Embryonic facial prominence (tissue), 1 donor: ENCODE measurements at regions not wholly inside any gene's neighbourhood (a gene's known extent, or its start where the extent isn't known, plus 50 kb on each side); places are given as distances from the start of the nearest gene placed in this dataset.
A peak's percentile ranks its signal among the peaks of the same experiment; 100 is the strongest.

ENCODE experiments used
- DNase-seq: peaks from one replicate; pipeline ENCODE4 v3.0.0-alpha.2; 2016; ENCODE audit errors: extremely low spot score

DNA sequence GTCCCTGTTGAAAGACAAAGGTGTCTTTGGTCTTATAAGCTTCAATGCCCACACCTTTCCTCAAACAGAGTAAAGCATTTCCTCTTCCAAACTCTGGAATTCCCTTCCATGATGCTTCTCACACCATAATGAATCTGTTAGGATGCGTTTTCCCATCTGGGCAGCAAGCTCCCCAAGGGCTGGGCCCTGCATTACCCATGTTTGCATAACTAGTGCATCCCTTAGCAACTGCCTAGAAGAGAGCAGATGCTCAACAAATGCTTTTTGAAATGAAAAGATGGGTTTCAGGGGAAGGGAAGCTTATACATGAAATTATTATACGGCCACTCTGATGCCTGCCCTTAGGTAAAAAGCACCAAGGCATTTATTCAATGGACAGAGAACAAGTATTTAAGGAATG, 124.5 kb upstream of the CCL2 start:
- DNase-seq: no peak

DNA sequence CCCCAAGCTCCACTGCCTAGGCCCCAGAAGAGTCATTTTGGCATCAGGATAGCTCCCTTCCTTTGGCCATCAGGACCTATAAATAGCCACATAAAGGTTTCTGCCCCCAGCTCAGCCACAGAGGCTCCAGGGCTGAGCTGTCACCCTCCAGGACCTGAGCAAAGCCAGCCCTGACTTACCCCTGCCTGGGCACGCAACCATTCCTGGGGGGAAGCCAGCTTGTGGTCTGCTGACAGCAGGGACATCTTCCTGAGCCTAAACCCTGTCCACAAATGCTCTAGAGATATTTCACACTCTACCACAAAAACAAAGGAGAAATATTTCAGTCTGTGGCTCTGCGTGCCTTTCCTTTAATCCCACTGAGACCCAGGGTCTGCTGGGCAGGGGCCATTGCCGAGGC, 123.7 kb upstream of the CCL2 start:
- no peak for DNase-seq

DNA sequence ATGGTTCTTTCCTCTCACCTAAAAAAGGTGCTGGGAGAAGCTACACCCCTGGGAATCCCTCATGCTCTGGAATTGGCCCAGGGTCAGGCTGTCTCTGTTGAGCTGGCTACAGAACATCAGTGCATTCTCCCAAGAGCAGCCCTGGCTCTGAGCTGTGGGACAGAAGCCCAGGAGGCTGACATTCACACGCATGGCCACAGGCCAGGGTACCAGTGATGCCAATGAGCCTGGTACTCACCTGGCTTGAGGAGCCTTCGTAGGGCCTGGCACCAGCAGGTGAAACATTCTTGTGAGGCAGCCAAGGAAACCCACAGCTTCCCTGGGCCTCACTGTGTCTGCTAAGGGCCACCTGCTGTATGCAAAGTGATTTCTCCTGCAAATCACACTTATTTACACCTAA, 121.7 kb upstream of the CCL2 start:
- DNase-seq: no peak

DNA sequence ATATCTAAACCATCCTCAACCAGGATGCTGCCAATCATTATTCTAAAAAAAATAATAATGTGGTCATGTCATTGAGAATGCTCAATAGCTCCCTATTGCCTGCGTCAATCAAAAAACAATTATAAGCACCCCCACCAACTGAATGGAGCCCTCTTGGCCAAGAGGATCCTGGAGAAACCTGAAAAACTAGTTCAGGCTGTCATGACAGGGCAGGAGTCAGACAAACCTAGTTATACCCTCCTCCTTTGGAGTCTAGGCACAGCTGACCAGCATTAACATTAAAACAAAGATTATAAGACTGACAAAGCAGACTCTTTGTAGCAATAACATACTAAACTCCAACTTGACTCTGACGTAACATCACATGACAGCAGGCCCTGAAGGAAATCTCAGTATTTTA, 119.2 kb upstream of the CCL2 start:
- DNase-seq: no peak

DNA sequence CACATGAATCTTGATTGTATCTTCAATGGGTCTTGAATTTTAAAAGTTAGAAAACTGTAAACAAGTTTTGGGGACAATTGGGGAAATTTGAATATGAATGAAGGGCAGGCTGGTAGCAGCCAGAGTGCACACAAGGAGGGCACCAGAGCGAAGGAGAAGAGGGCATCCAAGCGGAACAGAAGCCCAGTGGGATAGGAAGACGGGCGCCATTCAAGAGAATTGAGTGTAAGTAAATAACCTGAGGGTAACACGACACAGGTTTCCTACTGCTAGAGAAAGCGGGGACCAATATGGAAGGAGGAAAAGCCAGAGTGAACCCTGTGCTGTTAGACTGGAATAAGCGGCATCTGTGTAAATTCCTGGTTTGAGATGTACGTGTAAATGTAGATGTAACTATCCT, 115.1 kb upstream of the CCL2 start:
- no peak for DNase-seq

DNA sequence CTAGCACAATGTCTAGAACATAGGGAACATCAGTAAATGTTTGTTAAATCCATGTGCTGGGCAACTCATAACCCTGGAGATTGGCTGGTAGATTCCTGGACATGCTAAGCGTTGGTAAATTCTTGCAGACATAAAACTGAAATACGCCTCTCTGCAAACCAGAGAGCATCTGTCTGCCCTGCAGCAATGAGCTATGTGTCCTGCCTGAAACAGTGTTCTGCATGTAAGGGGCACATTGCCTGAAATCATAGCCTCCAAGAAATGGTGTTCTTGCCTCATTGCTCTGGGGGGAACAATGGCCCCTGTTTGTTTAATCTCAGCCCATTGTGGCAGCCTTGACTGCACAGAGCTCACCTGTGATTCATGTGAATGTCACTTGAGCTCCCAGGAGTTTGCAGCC, 113.5 kb upstream of the CCL2 start:
- no peak for DNase-seq

DNA sequence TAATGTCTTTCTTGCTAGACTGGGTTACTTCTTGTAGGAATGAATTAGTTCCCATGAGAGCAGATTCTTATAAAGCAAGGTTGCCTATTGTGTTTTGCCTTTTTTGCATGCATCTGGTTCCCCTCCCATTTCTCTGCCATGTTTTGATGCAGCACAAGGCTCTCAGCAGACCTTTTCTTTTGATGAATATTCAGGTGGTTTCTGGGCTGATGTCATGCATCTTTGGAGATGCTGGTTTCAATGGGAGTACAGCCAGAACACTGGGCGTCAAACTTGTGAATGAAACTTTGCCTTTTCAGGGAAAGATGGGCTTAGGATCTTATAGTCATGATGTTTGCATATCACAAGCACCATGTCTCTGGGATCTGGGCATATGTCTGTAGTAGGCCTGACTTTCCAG, 111.7 kb upstream of the CCL2 start:
- no peak for DNase-seq

DNA sequence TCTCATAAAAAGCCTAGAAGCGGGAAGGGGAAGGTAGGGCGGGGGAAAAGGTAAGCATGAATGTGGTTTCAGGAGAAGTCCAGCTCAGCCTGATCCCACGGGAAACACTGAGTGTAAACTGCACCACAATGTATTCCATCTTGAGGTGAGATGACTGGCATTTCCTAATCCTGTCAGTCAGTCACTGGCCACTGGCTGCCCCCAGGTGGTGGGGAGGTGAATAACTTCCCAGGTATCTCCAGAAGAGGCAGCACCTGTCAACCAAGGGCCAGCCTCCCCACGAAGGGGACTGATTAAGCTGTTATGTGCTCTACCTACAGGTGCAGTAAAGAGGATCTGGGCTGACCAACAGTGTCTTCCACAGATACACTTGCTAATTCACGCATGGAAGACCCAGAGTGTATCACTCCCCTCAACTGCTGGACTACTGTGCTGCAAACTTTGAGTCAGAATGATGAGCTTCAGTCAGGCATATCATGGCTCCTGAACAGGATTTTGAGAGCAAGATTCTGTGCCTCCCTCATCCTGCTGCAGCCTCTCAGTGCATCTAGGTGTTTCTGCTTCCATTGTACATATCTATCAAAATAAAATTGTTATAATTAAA, 108.5 kb upstream of the CCL2 start:
- no peak for DNase-seq

DNA sequence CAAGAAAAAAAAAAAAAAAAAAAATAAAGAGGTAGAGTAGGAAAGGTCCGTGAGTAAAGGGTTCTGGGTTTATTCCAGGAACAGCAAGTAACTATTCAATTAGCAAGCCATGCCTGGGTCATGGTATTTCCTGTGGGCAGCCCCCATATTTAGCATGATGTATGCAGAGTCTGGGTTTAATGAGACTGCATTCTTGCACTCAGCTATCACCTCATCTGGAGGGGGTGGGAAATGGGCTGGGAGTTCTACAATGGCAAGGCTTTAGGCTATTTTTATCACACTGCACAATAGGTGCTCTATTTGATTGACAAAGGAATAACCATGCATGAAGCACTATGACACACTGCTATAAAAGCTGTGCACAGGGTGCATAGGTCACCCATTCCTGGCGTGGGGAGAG, 104.0 kb upstream of the CCL2 start:
- DNase-seq: no peak

DNA sequence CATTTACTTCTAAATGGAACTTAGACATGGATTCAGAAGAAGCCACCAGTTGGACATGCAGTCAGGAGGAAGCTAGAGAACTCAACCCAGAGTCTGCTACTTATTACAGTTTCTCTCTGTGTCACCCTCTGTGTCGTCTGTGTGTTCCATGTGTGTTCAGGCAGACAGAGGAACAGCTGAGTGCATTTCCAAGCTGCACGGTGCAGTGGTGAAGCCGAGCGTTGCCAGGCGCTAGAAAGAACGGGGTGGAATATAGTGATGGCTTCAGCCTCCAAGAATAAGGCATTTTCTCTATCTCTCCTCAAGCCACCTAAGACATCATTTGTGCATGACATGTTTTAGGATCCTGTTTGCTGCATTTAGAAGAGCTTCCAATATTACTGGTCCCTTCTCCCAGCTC, 101.1 kb upstream of the CCL2 start:
- no peak for DNase-seq

DNA sequence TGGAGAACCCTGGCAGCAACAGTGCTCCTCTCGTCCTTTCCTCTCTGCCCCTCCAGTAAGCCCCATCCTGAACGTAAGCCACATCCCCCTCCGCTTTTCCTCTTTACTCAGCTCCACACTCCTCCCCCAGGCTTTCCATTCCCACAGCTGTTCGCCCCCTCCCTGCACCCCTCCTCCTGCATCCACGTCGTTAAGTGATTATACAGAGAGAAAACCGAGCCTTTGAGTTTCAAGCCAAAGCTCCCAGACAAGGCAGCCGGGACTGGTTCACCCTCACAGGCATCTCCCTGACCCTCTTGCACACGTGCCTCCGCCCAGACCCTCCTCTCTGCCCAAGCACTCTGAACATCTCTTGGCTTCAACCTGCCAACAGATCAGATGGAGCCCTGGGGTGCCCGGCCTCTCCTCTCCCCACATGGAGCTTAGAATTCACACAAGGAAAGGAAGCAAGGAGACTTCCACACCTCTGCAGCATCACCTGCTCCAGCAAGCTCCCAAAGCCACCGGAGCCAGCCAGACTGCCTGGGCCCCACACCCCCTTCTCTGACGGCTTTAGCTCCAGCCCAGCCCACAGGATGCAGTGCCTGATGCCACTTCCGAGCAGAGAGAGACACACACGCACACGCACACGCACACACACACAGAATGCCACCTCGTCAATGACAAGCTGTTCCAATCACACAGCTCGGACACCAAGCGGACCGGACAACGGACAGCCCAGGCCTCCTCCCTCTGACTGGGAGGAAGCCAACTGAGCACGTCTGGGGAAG, 99.9 kb upstream of the CCL2 start:
- DNase-seq: peak; percentile 22

DNA sequence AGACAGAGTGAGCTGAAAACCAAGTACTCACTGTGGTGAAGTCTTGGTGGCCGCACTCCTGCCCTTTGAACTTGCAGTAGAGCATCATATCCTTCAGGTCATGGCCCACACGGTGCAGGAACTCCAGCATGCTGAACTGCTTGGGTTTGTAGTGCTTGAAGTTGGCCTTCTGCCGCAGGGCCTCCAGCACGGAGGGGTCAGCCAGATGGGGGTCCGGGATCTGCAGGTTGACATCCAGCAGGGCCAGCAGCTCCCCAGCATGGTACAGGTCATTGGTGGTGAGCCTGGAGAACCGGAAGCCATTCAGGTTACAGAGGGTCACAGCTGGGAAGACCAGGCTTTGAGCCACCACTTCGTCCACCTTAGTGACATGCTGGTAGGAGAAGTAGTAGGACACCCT, 99.1 kb upstream of the CCL2 start:
- no peak for DNase-seq

DNA sequence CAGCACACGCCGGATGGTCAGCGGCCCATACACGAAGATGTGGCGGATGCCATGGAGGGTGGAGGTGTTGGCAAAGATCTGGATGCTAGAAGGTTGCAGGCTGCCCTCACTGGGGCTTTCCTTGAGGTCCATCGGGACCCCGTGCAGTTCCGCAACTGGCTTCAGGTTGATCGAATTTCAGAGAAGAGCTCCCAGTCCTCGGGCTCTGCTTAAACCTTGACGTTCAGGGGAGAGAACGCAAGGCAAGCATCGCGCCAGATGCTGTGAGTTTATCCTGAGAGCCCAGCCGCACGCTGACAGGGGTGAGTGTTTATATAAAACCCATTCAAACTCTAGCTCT, 98.7 kb upstream of the CCL2 start:
- no peak for DNase-seq

DNA sequence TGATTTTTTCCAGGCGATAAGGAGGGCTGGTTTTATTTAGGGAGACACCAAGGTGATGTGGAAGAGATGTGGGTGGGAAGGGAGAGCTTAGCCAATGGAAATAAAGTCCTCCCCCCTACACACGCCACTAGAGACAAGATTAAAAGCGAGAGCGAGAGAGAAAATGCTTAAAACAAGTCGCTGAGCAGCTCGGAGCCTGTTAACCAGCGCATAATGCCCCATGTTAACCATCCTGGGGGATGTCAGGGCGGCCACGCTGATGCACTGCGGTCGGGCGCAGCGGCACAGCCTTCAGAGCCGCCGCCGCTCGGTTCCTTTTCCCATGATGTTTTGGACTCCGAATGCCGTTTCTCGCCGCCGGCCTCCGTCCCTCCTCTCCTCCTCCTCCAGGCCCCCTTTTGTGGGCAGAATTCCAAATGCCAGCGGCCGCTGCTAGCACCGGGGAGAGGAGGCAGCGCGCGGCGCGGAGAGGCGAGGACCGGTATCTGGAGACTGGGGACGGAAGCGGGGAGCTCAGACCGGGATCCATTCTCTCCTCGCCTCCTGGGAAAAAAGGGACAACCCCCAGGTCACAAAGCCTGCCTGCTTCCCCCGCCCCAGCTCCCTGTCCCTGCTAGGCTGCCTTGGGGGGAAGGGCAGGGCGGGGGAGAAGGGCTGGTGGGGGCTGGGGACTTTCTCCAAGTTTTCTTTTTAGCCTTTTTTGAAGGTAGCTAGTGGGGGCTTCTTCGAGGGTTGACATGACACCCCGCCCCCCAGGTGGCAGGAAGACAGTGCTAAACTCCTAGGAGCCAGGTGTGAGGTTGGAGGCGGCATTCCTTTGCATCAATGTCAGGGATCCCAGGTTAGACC, 98.1 kb upstream of the CCL2 start:
- no peak for DNase-seq

DNA sequence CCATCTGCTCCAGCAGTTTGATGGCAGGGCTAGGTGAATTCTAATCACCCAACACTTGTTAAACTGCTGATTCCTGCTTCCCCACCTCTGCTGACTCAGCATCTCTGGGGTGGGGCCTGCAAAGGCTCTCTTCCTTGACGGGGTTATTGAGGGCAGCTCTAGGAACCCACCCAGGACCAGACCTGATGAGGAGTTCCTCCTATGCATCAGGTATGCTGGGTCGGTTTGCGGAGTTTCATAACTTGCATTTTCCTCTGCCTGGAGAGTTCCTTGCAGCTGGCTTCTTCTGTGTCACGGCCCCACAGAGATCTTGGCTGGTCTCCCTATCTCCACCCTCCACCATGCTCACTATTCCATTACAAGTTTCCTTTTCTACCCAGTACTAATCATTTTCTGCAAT, 93.4 kb upstream of the CCL2 start:
- DNase-seq: no peak

DNA sequence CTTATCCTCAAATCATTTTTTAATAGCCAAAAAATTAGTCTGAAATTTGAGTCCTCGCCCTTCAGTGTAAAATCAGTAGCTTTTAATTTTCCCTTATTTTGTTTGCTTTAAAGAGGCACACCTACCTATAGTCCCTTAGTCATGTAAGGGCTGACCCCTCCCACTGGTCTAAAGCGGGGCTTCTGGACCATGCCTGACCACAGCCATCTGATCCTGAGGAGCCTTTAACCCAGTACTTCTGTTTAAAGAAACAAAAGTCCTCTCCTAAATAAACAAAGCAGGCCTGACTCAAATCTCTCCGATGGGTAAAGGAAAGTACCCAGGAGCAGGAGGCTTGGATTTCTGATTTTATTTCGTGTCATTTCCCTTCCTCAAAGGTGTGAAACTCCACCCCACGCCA, 92.0 kb upstream of the CCL2 start:
- no peak for DNase-seq

DNA sequence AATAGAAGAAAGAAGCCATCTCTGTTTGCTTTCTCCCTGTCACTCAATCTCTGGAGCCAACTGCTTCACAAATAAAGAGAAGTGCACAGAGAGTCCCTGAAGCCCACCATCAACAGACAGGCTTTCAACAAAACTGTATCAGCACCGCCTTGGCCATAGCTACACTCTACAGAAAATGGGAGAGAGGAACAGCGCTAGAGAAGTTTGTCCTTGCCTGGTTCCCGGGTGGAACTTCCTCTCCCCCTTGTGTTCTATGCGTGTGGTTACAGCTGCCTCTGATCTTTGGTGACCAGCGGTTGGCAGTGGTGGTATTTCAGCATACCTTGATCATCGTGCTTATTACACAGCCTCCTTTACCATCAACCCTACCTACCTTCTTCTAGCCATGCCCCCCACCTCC, 91.4 kb upstream of the CCL2 start:
- DNase-seq: no peak

DNA sequence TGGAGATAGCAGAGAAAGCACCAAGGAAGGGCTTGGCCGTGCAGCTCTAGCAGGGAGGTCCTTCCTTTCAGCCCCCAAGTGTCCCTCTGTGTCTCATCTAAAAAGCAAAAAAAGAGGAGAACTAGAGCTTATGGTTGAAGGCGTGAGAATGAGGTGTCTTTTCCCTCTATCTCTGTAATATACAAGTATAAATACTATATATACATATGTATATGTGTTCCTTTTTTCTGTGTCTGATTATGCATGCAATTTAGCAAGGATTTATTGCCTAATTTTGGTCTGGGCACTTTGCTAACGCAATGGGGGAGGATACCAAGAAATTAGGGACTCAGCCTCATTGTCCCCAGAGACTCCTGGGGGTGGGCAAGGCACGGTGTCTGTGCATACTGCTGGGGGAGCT, 90.2 kb upstream of the CCL2 start:
- DNase-seq: no peak

DNA sequence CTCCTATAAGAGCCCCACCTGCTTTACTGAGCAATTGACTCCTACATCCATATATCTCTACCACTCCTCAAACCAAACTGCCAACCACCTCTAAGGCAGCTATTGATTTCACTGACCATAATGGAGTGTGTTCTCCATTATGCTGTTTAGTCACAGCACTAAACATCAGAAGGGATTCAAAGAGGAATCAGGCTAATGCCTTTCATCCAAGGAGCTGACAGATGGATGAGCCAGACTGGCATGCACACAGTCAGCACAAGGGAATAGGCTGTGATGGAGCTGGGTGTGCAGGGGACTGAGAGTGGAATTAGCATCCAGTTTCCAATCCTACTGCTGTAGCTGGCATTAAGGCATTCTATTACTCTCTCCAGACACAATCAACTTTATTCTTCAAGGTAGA, 88.7 kb upstream of the CCL2 start:
- no peak for DNase-seq

DNA sequence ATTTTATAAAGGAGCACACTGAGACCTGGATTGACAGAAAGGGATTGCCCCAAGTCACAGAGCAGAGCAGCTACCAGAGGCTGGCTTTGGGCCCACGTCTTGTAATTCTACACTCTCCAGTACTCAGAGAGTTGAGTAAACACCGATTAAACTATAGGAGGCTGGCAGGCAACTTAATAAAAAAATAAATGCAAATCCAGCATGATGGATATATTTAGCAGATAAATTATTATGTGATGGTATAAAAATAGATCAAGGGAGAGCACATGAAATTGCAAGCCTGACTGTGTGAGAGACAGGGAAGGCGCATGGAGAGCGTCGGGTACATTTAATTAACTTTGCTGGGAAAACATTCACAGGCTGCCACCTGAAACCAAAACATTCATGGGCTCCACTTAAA, 87.7 kb upstream of the CCL2 start:
- DNase-seq: no peak

DNA sequence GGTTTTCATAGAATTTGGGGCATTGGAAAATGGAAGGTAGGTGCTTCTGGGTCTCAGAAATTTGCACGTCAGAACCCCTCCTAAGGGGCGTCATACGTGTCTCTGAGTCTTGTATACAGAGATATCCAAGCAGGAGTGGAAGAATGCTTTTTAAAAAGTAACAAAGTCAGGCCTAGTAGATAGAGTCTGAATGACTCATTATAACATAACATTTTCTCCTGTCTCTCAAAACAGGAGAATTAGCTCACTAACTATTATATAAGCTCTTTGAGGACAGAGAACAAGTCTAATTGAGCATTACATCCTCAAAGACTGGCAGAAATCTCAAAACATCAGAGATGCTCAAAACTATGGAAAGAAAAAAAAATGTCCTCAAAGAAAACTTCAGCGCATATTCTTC, 86.1 kb upstream of the CCL2 start:
- DNase-seq: no peak

DNA sequence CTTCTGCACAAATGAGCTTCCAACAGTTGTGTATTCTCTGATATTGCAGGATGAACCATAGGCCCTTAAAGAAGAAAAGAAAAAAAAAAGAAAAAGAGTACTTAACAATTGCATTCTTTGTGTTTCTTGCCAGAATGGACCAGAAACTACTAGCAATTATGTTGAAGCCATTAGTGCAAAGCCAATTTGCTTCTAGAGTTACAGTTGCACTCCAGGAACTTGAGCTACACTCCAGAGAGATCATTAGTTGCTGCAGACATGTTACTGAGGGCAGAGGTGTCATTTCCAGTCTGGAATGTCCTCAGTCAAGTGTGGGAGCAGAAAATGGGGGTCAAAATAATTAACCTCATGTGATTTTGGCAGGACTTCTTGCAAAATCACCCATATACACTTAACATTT, 85.6 kb upstream of the CCL2 start:
- no peak for DNase-seq

DNA sequence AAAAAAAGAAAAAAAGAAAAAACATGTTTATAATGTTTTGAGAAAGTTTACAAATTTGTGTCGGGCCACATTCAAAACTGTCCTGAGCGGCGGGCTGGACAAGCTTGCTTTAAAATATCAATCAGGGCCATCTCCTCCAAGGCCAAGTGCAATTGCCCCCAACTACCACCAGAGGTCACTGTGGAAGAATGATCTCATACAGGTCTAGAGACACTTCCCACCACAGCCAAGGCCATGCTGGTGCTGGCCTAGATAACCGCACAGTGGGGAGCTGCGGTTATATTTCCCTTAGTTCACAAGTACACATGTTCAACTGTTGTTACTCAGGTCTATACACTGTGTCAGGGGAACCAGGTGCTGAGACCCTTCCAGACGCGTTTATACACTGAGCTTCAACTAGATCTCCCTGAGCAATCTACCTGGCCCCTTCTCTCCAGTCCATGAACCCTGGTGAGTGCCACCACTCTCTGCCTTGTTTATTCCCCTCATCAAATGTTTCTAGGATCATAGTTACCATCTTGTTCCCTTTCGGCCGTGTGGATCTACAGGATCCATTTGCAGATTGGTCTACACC, 83.8 kb upstream of the CCL2 start:
- DNase-seq: no peak
